ENCODE measurements at regions not wholly inside any gene's neighbourhood (a gene's known extent, or its start where the extent isn't known, plus 50 kb on each side); places are given as distances from the start of the nearest gene placed in this dataset.
A peak's percentile ranks its signal among the peaks of the same experiment; 100 is the strongest.
"Not testable (repeated sequence)": the region's sequence is repeated elsewhere in the genome, so short reads cannot be mapped to it uniquely, and the experiment has no call there.

- DNase-seq (ENCODE audit: low spot score): no peak
Measured at GRCh38 chrX:93468075-93468474, 205.3 kb downstream of the NAP1L3 start.

- DNase-seq (ENCODE audit: low spot score): no peak
Measured at GRCh38 chrX:93466383-93466782, 207.0 kb downstream of the NAP1L3 start.

GRCh38 chrX:93461060-93461459, 212.3 kb downstream of the NAP1L3 start:
- no peak for DNase-seq (ENCODE audit: low spot score)

- no peak for DNase-seq (ENCODE audit: low spot score)
Measured at GRCh38 chrX:93454509-93454908, 218.9 kb downstream of the NAP1L3 start.

GRCh38 chrX:93434721-93435120, 238.7 kb downstream of the NAP1L3 start:
- not testable (repeated sequence) for DNase-seq (ENCODE audit: low spot score)

GRCh38 chrX:93428497-93428896, 244.9 kb downstream of the NAP1L3 start:
- DNase-seq (ENCODE audit: low spot score): no peak

- peak; percentile 2 for DNase-seq (ENCODE audit: low spot score)
Measured at GRCh38 chrX:93422693-93423092, 250.7 kb downstream of the NAP1L3 start.

GRCh38 chrX:93420525-93421082, 252.8 kb downstream of the NAP1L3 start:
- no peak for DNase-seq (ENCODE audit: low spot score)

- no peak for DNase-seq (ENCODE audit: low spot score)
Measured at GRCh38 chrX:93420090-93420489, 253.3 kb downstream of the NAP1L3 start.

GRCh38 chrX:93419642-93420041, 253.7 kb downstream of the NAP1L3 start:
- no peak for DNase-seq (ENCODE audit: low spot score)

- no peak for DNase-seq (ENCODE audit: low spot score)
Measured at GRCh38 chrX:93404121-93404520, 269.3 kb downstream of the NAP1L3 start.

GRCh38 chrX:93354651-93355050, 318.7 kb downstream of the NAP1L3 start:
- DNase-seq (ENCODE audit: low spot score): no peak

GRCh38 chrX:93346309-93346708, 327.1 kb downstream of the NAP1L3 start:
- no peak for DNase-seq (ENCODE audit: low spot score)

- DNase-seq (ENCODE audit: low spot score): not testable (repeated sequence)
Measured at GRCh38 chrX:93344287-93344686, 329.1 kb downstream of the NAP1L3 start.

GRCh38 chrX:93332329-93332728, 341.0 kb downstream of the NAP1L3 start:
- no peak for DNase-seq (ENCODE audit: low spot score)

- no peak for DNase-seq (ENCODE audit: low spot score)
Measured at GRCh38 chrX:93322110-93322509, 351.3 kb downstream of the NAP1L3 start.

GRCh38 chrX:93319609-93320008, 353.8 kb downstream of the NAP1L3 start:
- DNase-seq (ENCODE audit: low spot score): no peak
